Thymus (tissue), 11 donors: ENCODE measurements at regions not wholly inside any gene's neighbourhood (a gene's known extent, or its start where the extent isn't known, plus 50 kb on each side); places are given as distances from the start of the nearest gene placed in this dataset.

Experiments used
- DNase-seq, 9 donors: peaks; one replicate each; pipeline ENCODE4 v3.0.0-alpha.2; 2013; ENCODE audit warnings: low spot score in 9 of 9, low read depth in 6 of 9, missing footprints in 1 of 9
- H3K27ac ChIP-seq, 2 donors: one replicate each; pipeline ENCODE4 v1.5.1; 2013; ENCODE audit warnings: control low read depth in 1 of 2, low read depth in 1 of 2, low read length in 1 of 2, mild to moderate bottlenecking in 1 of 2, moderate library complexity in 1 of 2
- H3K27me3 ChIP-seq, 2 donors: one replicate each; pipeline ENCODE4 v1.5.1; 2013; ENCODE audit warnings: low read length in 1 of 2; ENCODE audit not compliant: control insufficient read depth in 2 of 2, insufficient read depth in 1 of 2
- H3K36me3 ChIP-seq, 2 donors: one replicate each; pipeline ENCODE4 v1.5.1; 2013; ENCODE audit warnings: low read length in 1 of 2, mild to moderate bottlenecking in 1 of 2, moderate library complexity in 1 of 2; ENCODE audit not compliant: control insufficient read depth in 2 of 2, insufficient read depth in 2 of 2
- H3K4me1 ChIP-seq, 2 donors: one replicate each; pipeline ENCODE4 v1.5.1; 2013; ENCODE audit warnings: low read length in 2 of 2; ENCODE audit not compliant: control insufficient read depth in 2 of 2, insufficient read depth in 2 of 2
- H3K4me3 ChIP-seq, 2 donors: one replicate each; pipeline ENCODE4 v1.5.1; 2013; ENCODE audit warnings: low read length in 2 of 2, control low read depth in 1 of 2, mild to moderate bottlenecking in 1 of 2
- H3K9me3 ChIP-seq, 2 donors: one replicate each; pipeline ENCODE4 v1.5.1; 2013; ENCODE audit warnings: low read length in 1 of 2, mild to moderate bottlenecking in 1 of 2; ENCODE audit not compliant: control insufficient read depth in 2 of 2, insufficient read depth in 1 of 2
- WGBS: extraction: QIAGEN DNeasy Blood & Tissue Kit; methylation state at CpG from one replicate; pipeline ENCODE4 v1.1.7; 2013; 5-methylcytosine and 5-hydroxymethylcytosine counted together
- donor health status: healthy.

DNA sequence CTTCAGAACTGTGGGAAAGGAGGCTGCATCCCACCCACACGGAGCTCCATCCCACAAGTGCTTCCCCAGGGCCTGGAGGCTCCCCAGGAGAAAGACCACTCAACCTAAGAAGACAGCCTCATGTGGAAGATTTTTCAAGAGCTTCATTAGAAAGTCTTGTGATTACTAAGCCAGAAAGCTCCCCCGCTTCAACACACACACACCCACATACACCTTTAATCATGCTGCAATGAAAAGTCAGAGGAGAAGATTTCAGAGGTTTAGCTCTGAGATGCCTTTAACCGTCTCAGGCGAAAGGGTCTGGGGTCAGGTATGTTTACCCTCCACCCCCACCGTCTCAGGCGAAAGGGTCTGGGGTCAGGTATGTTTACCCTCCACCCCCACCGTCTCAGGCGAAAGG is 634.5 kb upstream of the B3GAT1 start:
- Histone ChIP-seq H3K4me1 (no peaks in the 10 kb centered on the region), H3K4me3 (no peak overlapping the region), H3K9me3 (peaks cover 0 to 1% of the 10 kb centered on the region in 2 donors), H3K36me3 (no peaks in the 10 kb centered on the region), H3K27me3 (no peaks in the 10 kb centered on the region), H3K27ac (no peak overlapping the region)
- WGBS = 75% methylated on average over 6 of the region's 8 CpGs
- no peak for DNase-seq

DNA sequence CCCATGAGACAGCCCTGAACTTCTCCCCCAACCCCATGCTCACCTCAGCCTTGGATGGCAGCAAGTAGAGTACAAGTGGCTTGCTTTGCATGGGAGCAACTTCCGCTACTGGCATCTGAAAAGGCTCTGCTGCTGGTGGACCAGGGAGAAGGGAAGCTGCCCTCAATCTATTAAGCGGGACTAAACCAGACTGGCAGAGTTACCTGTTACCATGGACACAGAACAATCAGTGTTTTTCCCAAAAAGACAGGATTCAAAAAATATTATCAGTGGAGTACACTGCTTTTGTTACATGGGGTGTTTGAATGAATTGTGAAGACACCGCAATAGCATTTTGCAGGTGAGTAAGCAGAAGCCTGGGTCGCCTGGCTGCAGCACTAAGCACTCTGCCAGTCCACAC is 631.4 kb upstream of the B3GAT1 start:
- DNase-seq = no peak
- no peaks in the 10 kb centered on the region for H3K4me1 ChIP-seq
- 93% methylated on average over 4 of the region's 4 CpGs for WGBS
- H3K4me3 ChIP-seq = no peak overlapping the region
- no peaks in the 10 kb centered on the region for H3K27me3 ChIP-seq
- no peaks in the 10 kb centered on the region for H3K36me3 ChIP-seq
- H3K27ac ChIP-seq = no peak overlapping the region
- H3K9me3 ChIP-seq = peaks cover 3 to 11% of the 10 kb centered on the region in 2 donors

DNA sequence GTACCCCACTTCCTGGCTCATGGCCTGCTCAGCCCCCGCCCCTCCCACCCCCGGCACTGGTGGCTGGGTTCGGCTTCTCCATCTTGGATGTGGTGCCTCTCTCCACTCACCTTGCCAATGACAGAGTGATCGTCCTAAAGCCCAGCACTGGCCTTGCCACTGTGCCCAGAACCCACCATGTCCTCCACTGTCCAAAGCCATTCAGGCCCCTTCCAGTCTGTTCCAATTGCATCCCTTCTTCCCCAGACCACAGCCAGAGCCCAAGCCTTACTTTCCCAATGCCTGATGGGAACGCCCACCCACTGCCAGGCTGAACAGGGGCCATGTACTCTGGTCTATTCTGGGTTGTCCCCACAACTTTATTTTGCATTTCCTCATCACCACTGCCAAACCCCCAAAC is 625.8 kb upstream of the B3GAT1 start:
- no peak for DNase-seq
- peaks cover 2 to 26% of the 10 kb centered on the region in 2 donors for H3K9me3 ChIP-seq
- WGBS = 84% methylated on average over 5 of the region's 5 CpGs

DNA sequence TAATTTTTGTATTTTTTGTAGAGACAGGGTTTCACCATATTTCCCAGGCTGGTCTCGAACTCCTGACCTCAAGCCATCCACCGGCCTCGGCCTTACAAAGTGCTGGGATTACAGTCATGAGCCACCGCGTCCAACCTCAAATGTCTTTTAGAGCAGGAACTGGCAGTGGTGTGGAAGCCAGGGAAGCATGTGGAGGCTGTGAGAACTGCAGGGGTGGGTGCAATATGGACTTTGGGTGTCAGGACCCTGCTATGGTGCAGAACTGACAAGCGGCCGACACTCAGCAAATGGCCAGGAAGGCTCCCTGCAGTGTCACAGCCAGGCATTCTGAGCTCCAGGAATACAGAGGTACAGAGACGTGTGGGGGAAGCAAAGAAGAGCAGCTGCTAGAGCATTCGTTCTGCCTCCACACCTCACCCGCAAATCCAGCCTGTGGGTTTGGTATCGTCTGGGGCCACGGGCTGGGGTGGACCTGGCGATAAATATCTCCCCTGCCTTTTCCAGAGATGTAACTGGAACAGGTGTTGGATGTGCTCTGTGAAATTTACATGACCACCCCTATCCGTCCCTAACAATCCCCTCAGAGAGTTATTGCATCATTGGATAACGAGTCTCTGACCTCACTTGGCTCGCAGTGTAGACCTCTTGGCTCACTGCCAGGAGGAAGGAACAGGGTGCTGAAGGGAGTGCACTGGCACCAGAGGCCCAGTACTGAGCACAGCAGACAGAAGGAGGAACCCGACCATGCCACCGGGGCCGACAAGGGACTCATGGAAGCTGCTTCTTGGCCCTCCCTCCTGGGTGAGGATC is 624.7 kb upstream of the B3GAT1 start:
- no peaks in the 10 kb centered on the region for H3K4me1 ChIP-seq
- no peak overlapping the region for H3K4me3 ChIP-seq
- no peak overlapping the region for H3K27ac ChIP-seq
- no peaks in the 10 kb centered on the region for H3K36me3 ChIP-seq
- DNase-seq = no peak
- H3K27me3 ChIP-seq = no peaks in the 10 kb centered on the region
- WGBS = 82% methylated on average over 19 of the region's 19 CpGs
- peaks cover 1 to 26% of the 10 kb centered on the region in 2 donors for H3K9me3 ChIP-seq

More for the DNA sequence above, 625.8 kb upstream of the B3GAT1 start:
- Histone ChIP-seq H3K4me1 (no peaks in the 10 kb centered on the region), H3K4me3 (no peak overlapping the region), H3K36me3 (no peaks in the 10 kb centered on the region), H3K27ac (no peak overlapping the region), H3K27me3 (no peaks in the 10 kb centered on the region)

DNA sequence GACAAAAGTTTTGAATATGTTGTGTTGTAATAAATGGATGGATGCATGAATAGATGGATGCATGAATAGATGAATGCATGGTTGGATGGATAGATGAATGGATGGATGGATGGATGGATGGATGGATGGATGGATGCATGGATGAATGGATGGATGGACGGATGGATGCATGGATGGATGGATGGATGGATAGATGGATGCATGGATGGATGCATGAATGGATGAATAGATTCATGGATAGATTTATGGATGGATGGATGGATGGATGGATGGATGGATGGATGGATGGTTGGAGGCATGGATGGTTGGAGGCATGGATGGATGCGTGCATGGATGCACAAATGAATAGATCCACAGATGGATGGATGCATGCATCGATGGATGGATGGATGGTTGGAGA is 623.2 kb upstream of the B3GAT1 start:
- peaks cover 1 to 26% of the 10 kb centered on the region in 2 donors for H3K9me3 ChIP-seq
- 92% methylated on average over 3 of the region's 3 CpGs for WGBS
- DNase-seq = no peak
- H3K4me3 ChIP-seq = no peak overlapping the region
- H3K27ac ChIP-seq = no peak overlapping the region
- no peaks in the 10 kb centered on the region for H3K27me3 ChIP-seq
- no peaks in the 10 kb centered on the region for H3K36me3 ChIP-seq
- H3K4me1 ChIP-seq = no peaks in the 10 kb centered on the region

DNA sequence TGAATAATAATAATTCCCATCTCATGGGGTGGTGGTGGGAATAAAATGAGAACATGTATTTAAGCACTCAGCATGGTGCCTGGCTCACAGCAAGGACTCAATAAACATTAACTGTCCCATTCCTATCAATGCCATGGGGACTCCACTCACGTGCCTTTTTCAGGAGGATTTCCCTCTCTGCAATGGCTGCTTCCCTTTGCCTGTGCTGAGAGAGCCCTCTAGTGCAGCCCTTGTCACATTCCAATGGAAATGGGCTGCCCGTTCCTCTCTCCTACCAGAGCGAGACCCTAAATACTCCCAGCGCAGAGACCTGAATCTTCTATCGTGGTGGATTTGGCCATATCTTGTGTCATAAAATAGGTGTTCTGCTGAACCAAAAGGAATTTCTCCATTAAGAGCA is 621.5 kb upstream of the B3GAT1 start:
- Histone ChIP-seq H3K4me3 (no peak overlapping the region), H3K36me3 (no peaks in the 10 kb centered on the region), H3K27me3 (no peaks in the 10 kb centered on the region), H3K9me3 (peaks cover 0 to 16% of the 10 kb centered on the region in 2 donors), H3K27ac (no peak overlapping the region), H3K4me1 (no peaks in the 10 kb centered on the region)
- DNase-seq = no peak
- WGBS = 20% methylated on average over 5 of the region's 5 CpGs

DNA sequence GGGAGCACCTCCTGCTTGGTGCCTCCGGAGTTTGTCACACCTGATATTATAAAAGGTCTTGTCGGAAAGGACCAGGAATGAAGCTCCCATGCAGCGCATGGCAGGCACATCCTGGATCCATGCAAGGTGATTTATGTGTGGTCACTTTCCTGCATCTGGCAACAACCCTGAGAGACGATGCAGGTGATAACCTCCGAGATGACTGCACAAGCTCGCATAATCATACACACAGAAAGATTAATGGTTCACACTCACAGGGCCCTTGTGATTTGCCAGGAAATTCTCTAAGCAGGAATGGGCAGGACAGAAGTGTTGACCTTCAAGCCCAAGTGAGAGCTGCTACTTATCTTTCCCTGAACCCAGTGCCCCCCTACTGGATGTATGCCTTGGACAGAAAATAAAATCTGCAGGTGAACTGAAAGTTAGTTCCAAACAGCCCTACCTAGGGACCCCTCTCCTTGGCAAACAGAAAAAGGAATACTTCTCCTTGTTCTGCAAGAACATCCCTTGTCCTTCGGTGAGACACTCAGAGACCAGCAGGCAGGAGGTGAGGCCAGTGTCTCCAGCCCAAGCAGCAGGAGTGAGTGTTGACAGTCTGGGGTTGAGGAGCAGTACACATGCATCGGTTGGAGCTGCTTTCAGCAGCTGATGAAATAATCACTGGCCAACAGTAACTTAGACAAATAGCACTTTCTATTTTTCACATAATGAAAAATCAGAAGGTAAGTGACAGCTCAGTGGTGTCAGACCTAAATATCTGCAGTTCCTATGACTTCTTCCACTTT is 619.4 kb upstream of the B3GAT1 start:
- H3K4me3 ChIP-seq = no peak overlapping the region
- H3K9me3 ChIP-seq = no peaks in the 10 kb centered on the region
- no peak for DNase-seq
- H3K4me1 ChIP-seq = no peaks in the 10 kb centered on the region
- 65% methylated on average over 8 of the region's 8 CpGs for WGBS
- no peak overlapping the region for H3K27ac ChIP-seq
- no peaks in the 10 kb centered on the region for H3K36me3 ChIP-seq
- H3K27me3 ChIP-seq = no peaks in the 10 kb centered on the region

DNA sequence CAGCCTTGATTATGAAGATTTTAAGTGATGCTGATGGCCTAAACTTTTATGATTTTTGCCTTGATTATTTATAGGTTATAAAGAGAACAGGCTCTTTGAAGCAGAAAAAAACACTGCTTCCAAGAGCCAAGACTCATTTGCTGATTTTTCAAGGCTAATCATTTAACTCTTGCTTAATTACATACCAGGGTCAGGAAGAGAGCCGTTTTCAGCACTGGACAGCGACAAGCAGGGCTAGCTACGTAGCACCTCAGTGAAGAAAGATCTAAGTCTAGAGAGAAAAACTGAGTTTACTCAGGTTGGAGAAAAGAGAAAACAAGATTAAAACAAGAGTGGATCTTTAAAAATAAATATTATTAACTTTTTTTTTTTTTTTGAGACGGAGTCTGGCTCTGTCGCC is 615.4 kb upstream of the B3GAT1 start:
- H3K27ac ChIP-seq = no peak overlapping the region
- 27% methylated on average over 4 of the region's 5 CpGs for WGBS
- H3K9me3 ChIP-seq = no peaks in the 10 kb centered on the region
- no peaks in the 10 kb centered on the region for H3K36me3 ChIP-seq
- no peak overlapping the region for H3K4me3 ChIP-seq
- peak in 8 of 9 donors; percentile 5 to 42 (median 14) for DNase-seq
- no peaks in the 10 kb centered on the region for H3K4me1 ChIP-seq
- H3K27me3 ChIP-seq = no peaks in the 10 kb centered on the region

DNA sequence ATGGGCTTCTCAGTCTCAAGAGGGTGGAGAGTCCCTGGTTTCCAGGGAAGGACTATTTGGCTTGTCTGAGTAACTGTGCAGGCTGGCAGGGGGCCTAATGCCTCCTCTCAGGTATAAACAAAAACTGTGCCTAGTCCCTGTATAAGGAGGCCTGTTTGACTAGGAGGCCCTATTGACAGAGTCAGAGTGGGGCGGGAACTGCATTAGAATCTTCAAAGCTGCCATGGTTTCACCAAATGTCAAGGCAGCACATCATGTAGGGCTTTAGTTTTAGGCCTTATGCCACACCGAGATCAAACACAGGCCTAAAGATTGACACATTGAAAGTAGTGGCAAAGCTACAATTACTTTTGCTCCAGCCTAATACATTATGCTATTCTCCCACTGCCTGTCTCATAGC is 611.5 kb upstream of the B3GAT1 start:
- H3K36me3 ChIP-seq = no peaks in the 10 kb centered on the region
- H3K27ac ChIP-seq = no peak overlapping the region
- no peaks in the 10 kb centered on the region for H3K27me3 ChIP-seq
- H3K4me3 ChIP-seq = no peak overlapping the region
- WGBS = 90% methylated on average over 2 of the region's 2 CpGs
- no peak for DNase-seq
- no peaks in the 10 kb centered on the region for H3K9me3 ChIP-seq
- H3K4me1 ChIP-seq = no peaks in the 10 kb centered on the region
